22Rv1 (cell line): ENCODE measurements at regions not wholly inside any gene's neighbourhood (a gene's known extent, or its start where the extent isn't known, plus 50 kb on each side); places are given as distances from the start of the nearest gene placed in this dataset.
"Not testable (repeated sequence)": the region's sequence is repeated elsewhere in the genome, so short reads cannot be mapped to it uniquely, and the experiment has no call there.

Source experiments
- H3K27ac ChIP-seq: fragments of 450-650 bp; 2 replicates; pipeline ENCODE4 v1.5.1; 2017
- ZFX ChIP-seq: fragments of 450-650 bp; IDR thresholded peaks from 2 replicates; pipeline ENCODE4 v1.6.1; 2017; ENCODE audit warnings: antibody characterized with exemption, borderline replicate concordance
- TF ChIP-seq, protein P1 (sequence below): fragments of 450-650 bp; IDR thresholded peaks from 2 replicates; pipeline ENCODE4 v1.5.1; 2017; ENCODE audit warnings: mild to moderate bottlenecking

- no peak overlapping the region for H3K27ac ChIP-seq
- no peak for TF ChIP-seq ZFX
- TF ChIP-seq, protein P1, sequence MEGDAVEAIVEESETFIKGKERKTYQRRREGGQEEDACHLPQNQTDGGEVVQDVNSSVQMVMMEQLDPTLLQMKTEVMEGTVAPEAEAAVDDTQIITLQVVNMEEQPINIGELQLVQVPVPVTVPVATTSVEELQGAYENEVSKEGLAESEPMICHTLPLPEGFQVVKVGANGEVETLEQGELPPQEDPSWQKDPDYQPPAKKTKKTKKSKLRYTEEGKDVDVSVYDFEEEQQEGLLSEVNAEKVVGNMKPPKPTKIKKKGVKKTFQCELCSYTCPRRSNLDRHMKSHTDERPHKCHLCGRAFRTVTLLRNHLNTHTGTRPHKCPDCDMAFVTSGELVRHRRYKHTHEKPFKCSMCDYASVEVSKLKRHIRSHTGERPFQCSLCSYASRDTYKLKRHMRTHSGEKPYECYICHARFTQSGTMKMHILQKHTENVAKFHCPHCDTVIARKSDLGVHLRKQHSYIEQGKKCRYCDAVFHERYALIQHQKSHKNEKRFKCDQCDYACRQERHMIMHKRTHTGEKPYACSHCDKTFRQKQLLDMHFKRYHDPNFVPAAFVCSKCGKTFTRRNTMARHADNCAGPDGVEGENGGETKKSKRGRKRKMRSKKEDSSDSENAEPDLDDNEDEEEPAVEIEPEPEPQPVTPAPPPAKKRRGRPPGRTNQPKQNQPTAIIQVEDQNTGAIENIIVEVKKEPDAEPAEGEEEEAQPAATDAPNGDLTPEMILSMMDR: no peak
Measured at GRCh38 chr1:172778456-172779455, 119.9 kb downstream of the FASLG start.

GRCh38 chr1:172779491-172779890, 120.6 kb downstream of the FASLG start:
- TF ChIP-seq ZFX: no peak
- TF ChIP-seq, protein P1: no peak
- no peak overlapping the region for H3K27ac ChIP-seq

- no peak for TF ChIP-seq ZFX
- TF ChIP-seq, protein P1: no peak
- no peak overlapping the region for H3K27ac ChIP-seq
Measured at GRCh38 chr1:172781513-172782140, 122.7 kb downstream of the FASLG start.

GRCh38 chr1:172789840-172790239, 130.9 kb downstream of the FASLG start:
- H3K27ac ChIP-seq: no peak overlapping the region
- no peak for TF ChIP-seq ZFX
- TF ChIP-seq, protein P1: no peak

DNA sequence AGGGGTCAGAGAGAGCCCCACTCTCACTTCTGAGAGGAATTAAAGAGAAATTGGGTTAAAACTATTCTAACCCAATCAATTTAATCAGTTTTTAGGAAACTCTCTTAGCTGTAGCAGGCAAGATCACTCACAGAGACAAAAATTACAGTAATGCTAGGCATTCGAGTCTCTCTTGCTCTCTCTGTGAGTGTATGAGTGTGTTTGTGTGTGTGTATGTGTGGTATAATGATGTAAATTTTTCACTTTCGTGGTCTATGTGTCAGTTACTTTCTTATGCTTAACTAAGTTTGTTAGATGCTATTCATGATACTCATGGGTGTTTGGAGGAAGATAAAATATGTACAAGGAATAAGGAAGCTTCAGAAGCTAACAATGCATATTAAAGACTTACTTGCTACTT, 131.3 kb downstream of the FASLG start:
- H3K27ac ChIP-seq: no peak overlapping the region
- TF ChIP-seq ZFX: no peak
- TF ChIP-seq, protein P1: no peak

DNA sequence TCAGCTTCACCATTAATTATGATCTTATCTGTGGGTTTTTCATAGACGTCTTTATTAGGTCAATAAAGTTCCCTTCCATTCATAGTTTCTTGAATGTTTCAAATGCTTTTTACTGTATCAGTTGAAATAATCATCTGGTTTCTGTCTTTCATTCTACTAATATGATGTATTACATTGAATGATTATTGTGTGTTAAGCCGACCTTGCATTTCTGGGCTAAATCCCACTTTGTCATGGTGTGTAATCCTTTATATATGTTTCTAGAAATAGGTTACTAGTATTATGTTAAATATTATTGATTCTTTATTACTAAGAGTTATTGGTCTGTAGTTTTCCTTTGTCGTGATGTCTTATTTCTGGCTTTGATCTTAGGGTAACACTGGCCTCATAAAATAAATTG, 134.9 kb downstream of the FASLG start:
- TF ChIP-seq, protein P1: no peak
- TF ChIP-seq ZFX: no peak

DNA sequence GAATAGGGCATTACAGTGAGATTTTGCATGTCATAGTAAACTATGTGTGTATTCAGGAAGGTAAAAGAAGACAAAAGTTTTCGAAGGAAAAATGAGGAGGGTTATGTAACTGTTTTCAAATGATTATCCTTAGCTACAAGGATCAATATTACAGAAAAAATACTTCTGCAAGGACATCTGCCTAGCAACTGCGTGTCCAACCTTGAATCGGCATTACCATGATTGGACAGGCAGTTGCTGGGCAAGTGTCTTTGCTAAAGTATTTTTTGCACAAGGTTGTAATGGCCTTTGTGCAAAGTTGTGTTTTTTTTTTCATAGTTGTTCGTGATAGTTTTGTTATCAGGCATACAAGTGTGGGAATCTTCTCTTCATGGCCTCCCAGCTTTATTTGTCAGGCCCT, 136.8 kb downstream of the FASLG start:
- no peak for TF ChIP-seq ZFX
- TF ChIP-seq, protein P1: no peak
- no peak overlapping the region for H3K27ac ChIP-seq

More for the DNA sequence above, 134.9 kb downstream of the FASLG start:
- H3K27ac ChIP-seq: no peak overlapping the region

- H3K27ac ChIP-seq: not testable (repeated sequence)
Measured at GRCh38 chr1:172799804-172800203, 140.9 kb downstream of the FASLG start.
